Stomach (tissue), 4 donors: ENCODE measurements at regions not wholly inside any gene's neighbourhood (a gene's known extent, or its start where the extent isn't known, plus 50 kb on each side); places are given as distances from the start of the nearest gene placed in this dataset.

Experiments used
- EP300 ChIP-seq: sonication (generic); formaldehyde crosslinking; IDR thresholded peaks from one replicate; pipeline ENCODE4 v1.6.1; 2017; ENCODE audit warnings: antibody characterized with exemption
- POLR2AphosphoS5 ChIP-seq, 3 donors: sonication (generic); formaldehyde crosslinking; IDR thresholded peaks; one replicate each; pipeline ENCODE4 v1.6.1; 2016; ENCODE audit warnings: antibody characterized with exemption in 3 of 3

DNA sequence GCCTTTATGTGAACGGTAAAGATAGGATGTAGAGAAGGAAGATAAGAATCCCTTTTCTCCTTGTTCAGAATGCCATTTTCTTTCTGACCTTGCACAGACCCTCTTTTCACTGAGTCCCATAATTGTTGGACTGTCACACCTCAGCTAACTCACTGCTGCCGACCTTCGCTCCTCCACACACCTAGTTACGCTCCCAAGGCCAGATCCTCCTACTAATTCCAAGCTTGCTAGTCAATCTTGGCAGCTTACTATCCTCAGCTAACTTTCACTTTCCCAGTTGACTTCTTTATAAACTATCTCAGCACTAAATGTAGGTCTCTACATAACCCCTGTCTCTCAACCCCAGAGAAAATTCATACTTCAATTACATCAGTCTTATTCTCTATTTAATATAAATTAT lies 471.8 kb upstream of the PRMT6 start:
- TF ChIP-seq EP300 (no peak), POLR2AphosphoS5 (IDR thresholded peaks at IDR 0.05) (no peak)
